NCI-H128 (cell line): ENCODE measurements at regions not wholly inside any gene's neighbourhood (a gene's known extent, or its start where the extent isn't known, plus 50 kb on each side); places are given as distances from the start of the nearest gene placed in this dataset.

Experiments
- DNase-seq: peaks from one replicate; lab custom pipeline; 2025; ENCODE audit not compliant: unreplicated experiment; lab: John Stamatoyannopoulos, UW

GRCh38 chr18:42588786-42589185 is 526.7 kb downstream of the RIT2 start:
- DNase-seq: no peak

- DNase-seq: no peak
These were observed 510.7 kb downstream of the RIT2 start for GRCh38 chr18:42604820-42605219.

- DNase-seq: no peak
These were observed 508.5 kb downstream of the RIT2 start for GRCh38 chr18:42606886-42607495.

GRCh38 chr18:42611134-42611533 is 504.4 kb downstream of the RIT2 start:
- DNase-seq: no peak

GRCh38 chr18:42614619-42615293 is 500.7 kb downstream of the RIT2 start:
- no peak for DNase-seq

GRCh38 chr18:42617221-42617620 is 498.3 kb downstream of the RIT2 start:
- DNase-seq: no peak

GRCh38 chr18:42619771-42620170 is 495.7 kb downstream of the RIT2 start:
- DNase-seq: no peak

GRCh38 chr18:42620657-42621056 is 494.8 kb downstream of the RIT2 start:
- DNase-seq: no peak

GRCh38 chr18:42623935-42624334 is 491.6 kb downstream of the RIT2 start:
- DNase-seq: no peak

GRCh38 chr18:42632801-42633200 is 482.7 kb downstream of the RIT2 start:
- DNase-seq: no peak

- no peak for DNase-seq
These were observed 480.0 kb downstream of the RIT2 start for GRCh38 chr18:42635378-42636048.

- DNase-seq: no peak
These were observed 479.2 kb downstream of the RIT2 start for GRCh38 chr18:42636309-42636708.

GRCh38 chr18:42640160-42640559 is 475.3 kb downstream of the RIT2 start:
- DNase-seq: no peak

GRCh38 chr18:42641996-42642395 is 473.5 kb downstream of the RIT2 start:
- no peak for DNase-seq

GRCh38 chr18:42644729-42645131 is 470.8 kb downstream of the RIT2 start:
- no peak for DNase-seq

- no peak for DNase-seq
These were observed 466.0 kb downstream of the RIT2 start for GRCh38 chr18:42649331-42650035.

- DNase-seq: no peak
These were observed 460.9 kb downstream of the RIT2 start for GRCh38 chr18:42654556-42654955.

GRCh38 chr18:42657551-42657950 is 457.9 kb downstream of the RIT2 start:
- no peak for DNase-seq

GRCh38 chr18:42658171-42658570 is 457.3 kb downstream of the RIT2 start:
- DNase-seq: no peak

GRCh38 chr18:42659187-42659586 is 456.3 kb downstream of the RIT2 start:
- DNase-seq: no peak

- DNase-seq: no peak
These were observed 444.6 kb downstream of the RIT2 start for GRCh38 chr18:42670860-42671259.

- peak; percentile 36 for DNase-seq
These were observed 439.7 kb downstream of the RIT2 start for GRCh38 chr18:42675810-42676209.
